Karpas-422 (cell line): ENCODE measurements at regions not wholly inside any gene's neighbourhood (a gene's known extent, or its start where the extent isn't known, plus 50 kb on each side); places are given as distances from the start of the nearest gene placed in this dataset.

Experiments
- DNase-seq: peaks from one replicate; pipeline ENCODE4 v3.0.0-alpha.2; 2015
- H2AFZ ChIP-seq: fragments of 200-600 bp; sonication (generic); 2 replicates; pipeline ENCODE4 v1.6.1; 2014; ENCODE audit warnings: antibody characterized with exemption, low read length, mixed read lengths
- H3K27ac ChIP-seq: fragments of 200-600 bp; sonication (generic); 2 replicates; pipeline ENCODE4 v1.5.1; 2014; ENCODE audit warnings: mild to moderate bottlenecking, low read length, moderate library complexity
- H3K27me3 ChIP-seq: fragments of 200-600 bp; sonication (generic); 2 replicates; pipeline ENCODE4 v1.6.1; 2014; ENCODE audit warnings: low read length, mixed read lengths
- H3K36me3 ChIP-seq: fragments of 200-600 bp; sonication (generic); 2 replicates; pipeline ENCODE4 v1.6.1; 2014; ENCODE audit warnings: low read length, mixed read lengths; ENCODE audit not compliant: insufficient read depth
- H3K4me1 ChIP-seq: fragments of 200-600 bp; sonication (generic); 2 replicates; pipeline ENCODE4 v1.6.1; 2014; ENCODE audit warnings: mild to moderate bottlenecking, low read length, mixed read lengths
- H3K4me2 ChIP-seq: fragments of 200-600 bp; sonication (generic); 2 replicates; pipeline ENCODE4 v1.6.1; 2014; ENCODE audit warnings: low read length, low read depth, mild to moderate bottlenecking; ENCODE audit not compliant: poor library complexity, severe bottlenecking
- H3K4me3 ChIP-seq: fragments of 200-600 bp; sonication (generic); 2 replicates; pipeline ENCODE4 v1.5.1; 2014; ENCODE audit warnings: mild to moderate bottlenecking, antibody characterized with exemption, low read length, mixed read lengths
- H3K79me2 ChIP-seq: fragments of 200-600 bp; sonication (generic); 2 replicates; pipeline ENCODE4 v1.6.1; 2014; ENCODE audit warnings: mild to moderate bottlenecking, low read length, mixed read lengths
- H3K9ac ChIP-seq: fragments of 200-600 bp; sonication (generic); 2 replicates; pipeline ENCODE4 v1.6.0; 2014; ENCODE audit warnings: low read length
- H3K9me2 ChIP-seq: fragments of 200-600 bp; sonication (generic), shearing (Covaris generic); replicated peaks from 2 replicates; pipeline ENCODE4 v1.6.0; 2014; ENCODE audit warnings: mild to moderate bottlenecking, low read length, moderate library complexity; ENCODE audit not compliant: insufficient read depth
- H3K9me3 ChIP-seq: fragments of 300-700, 200-600 bp; sonication (generic); 2 replicates; pipeline ENCODE4 v1.6.1; 2014; ENCODE audit warnings: low read length, mixed read lengths
- H4K20me1 ChIP-seq: fragments of 200-600 bp; sonication (generic); 2 replicates; pipeline ENCODE4 v1.6.1; 2014; ENCODE audit warnings: mild to moderate bottlenecking, antibody characterized with exemption, low read length, low read depth; ENCODE audit not compliant: insufficient read depth

DNA sequence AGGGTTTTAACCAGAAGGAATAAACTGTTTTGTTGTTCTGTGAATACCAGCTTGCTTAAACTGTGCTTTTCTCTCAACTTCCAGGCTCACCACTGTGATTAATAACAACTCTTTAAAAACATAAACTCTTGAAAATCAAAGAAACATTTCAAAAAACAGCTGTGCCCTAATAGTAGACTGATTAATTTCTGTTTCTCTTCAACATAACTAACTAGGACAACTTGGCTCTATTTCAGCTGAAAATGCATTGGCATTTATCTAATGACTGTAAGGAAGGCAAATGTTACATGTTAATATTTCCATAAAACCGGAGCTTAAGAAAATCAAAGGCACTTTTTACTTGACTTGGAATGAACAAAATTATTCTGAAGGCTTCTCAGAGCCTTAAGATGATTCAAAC is 656.1 kb upstream of the NEGR1 start:
- Histone ChIP-seq H3K9me2 (no peaks in the 10 kb centered on the region), H3K9me3 (peaks cover 11% of the 10 kb centered on the region; the same call in 1 of the 2 replicates), H3K36me3 (no peaks in the 10 kb centered on the region), H2AFZ (no peak overlapping the region), H3K4me1 (no peaks in the 10 kb centered on the region), H3K27me3 (no peaks in the 10 kb centered on the region), H3K4me2 (no peak overlapping the region), H3K9ac (no peak overlapping the region), H3K79me2 (no peaks in the 10 kb centered on the region), H3K4me3 (no peak overlapping the region), H3K27ac (no peak overlapping the region), H4K20me1 (no peaks in the 10 kb centered on the region)
- DNase-seq, result no peak

DNA sequence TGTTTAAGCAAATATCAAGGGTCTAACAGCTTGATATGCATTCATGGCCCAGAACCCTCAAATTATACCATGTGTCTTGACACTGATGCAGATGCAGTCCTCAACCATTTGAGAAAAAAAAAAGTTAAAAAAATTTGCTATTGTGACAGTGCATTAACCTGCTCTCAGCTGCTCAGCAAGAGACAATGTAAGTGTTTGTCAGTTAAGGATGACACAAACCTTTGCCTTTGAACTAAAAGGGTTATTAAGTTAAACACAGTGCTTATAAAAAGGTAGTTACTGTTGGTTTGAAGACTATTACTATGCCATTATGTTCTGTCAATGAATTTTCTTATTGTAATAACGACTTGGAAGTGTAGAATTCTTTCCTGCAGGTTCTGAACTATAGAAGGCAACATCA is 655.6 kb upstream of the NEGR1 start:
- H4K20me1 ChIP-seq, result no peaks in the 10 kb centered on the region
- H3K27me3 ChIP-seq, result no peaks in the 10 kb centered on the region
- H3K4me1 ChIP-seq, result no peaks in the 10 kb centered on the region
- H3K9me2 ChIP-seq, result no peaks in the 10 kb centered on the region
- H3K36me3 ChIP-seq, result no peaks in the 10 kb centered on the region
- no peak for DNase-seq
- H3K9me3 ChIP-seq, result peaks cover 11% of the 10 kb centered on the region; the same call in 1 of the 2 replicates
- H3K79me2 ChIP-seq, result no peaks in the 10 kb centered on the region
- H3K9ac ChIP-seq, result no peak overlapping the region
- no peak overlapping the region for H3K4me2 ChIP-seq
- no peak overlapping the region for H3K27ac ChIP-seq
- no peak overlapping the region for H3K4me3 ChIP-seq
- no peak overlapping the region for H2AFZ ChIP-seq

DNA sequence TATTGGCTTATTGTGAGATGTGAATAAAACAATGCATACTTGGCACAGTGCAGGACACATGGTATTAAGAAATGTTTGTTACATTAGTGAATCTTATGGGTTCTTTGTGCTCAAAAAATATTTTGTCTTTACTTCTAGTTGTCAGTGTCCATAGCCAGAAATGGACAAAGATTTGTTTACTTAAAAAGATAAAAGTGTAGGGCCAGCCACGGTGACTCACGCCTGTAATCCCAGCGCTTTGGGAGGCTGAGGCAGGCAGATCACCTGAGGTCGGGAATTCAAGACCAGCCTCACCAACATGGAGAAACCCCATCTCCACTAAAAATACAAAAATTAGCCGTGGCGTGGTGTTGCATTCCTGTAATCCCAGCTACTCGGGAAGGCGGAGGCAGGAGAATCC is 654.6 kb upstream of the NEGR1 start:
- no peak overlapping the region for H2AFZ ChIP-seq
- no peak overlapping the region for H3K4me2 ChIP-seq
- H3K27me3 ChIP-seq, result no peaks in the 10 kb centered on the region
- no peak overlapping the region for H3K4me3 ChIP-seq
- H3K9me2 ChIP-seq, result no peaks in the 10 kb centered on the region
- no peaks in the 10 kb centered on the region for H3K79me2 ChIP-seq
- H3K27ac ChIP-seq, result no peak overlapping the region
- H3K36me3 ChIP-seq, result no peaks in the 10 kb centered on the region
- peaks cover 7% of the 10 kb centered on the region; the same call in 1 of the 2 replicates for H3K9me3 ChIP-seq
- no peaks in the 10 kb centered on the region for H3K4me1 ChIP-seq
- no peak overlapping the region for H3K9ac ChIP-seq
- no peaks in the 10 kb centered on the region for H4K20me1 ChIP-seq
- DNase-seq, result no peak

DNA sequence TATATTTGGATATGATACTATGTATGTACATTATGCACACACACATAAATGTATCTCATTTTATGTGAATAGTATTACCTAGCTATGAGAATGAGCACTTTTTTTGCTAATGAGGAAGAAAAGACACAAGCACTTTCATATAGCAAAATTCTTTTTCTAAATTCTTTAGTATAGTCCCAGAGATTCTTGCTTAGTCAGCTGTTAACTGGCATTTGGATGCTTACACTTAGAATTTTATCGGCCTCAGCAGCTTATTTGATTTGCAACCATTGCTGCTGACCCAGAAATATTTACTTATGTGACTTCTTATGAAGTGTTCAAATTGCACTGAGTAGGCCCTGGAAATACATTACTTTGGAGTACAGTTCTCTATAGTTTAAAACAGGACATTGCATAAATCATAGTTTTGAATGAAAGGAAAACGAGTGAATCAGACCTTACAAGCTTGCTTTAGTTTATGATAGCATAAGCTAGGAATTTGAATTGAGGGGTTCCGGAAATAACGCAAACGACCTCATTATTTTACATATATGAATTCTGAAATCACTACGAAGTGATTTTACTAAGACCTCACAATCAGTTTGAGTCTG is 653.9 kb upstream of the NEGR1 start:
- Histone ChIP-seq H3K27me3 (no peaks in the 10 kb centered on the region), H3K9me3 (peaks cover 10% of the 10 kb centered on the region), H3K9me2 (no peaks in the 10 kb centered on the region), H3K9ac (no peak overlapping the region), H3K4me3 (no peak overlapping the region), H3K36me3 (no peaks in the 10 kb centered on the region), H3K79me2 (no peaks in the 10 kb centered on the region), H2AFZ (no peak overlapping the region), H3K4me2 (no peak overlapping the region), H4K20me1 (no peaks in the 10 kb centered on the region), H3K4me1 (no peaks in the 10 kb centered on the region), H3K27ac (no peak overlapping the region)
- no peak for DNase-seq

DNA sequence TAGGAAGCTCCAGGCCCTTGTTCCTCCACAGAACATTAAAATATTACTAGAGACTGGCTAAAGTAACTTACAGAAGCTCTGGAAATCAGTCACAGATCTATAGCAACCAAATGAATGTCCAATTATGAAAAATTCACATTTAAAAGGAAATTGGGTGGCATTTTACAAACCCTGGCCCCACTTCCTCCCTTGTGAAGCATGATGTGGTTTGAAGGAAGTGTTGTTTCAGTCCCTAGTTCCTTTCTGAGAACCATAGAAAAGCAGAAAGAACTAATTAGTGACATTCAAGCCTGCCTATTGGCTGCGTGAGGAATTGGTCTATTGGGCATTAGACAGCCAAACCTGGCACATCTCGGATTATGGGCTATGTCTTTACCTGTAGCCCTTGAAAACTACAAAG is 649.7 kb upstream of the NEGR1 start:
- Histone ChIP-seq H3K4me1 (no peaks in the 10 kb centered on the region), H3K36me3 (no peaks in the 10 kb centered on the region), H3K9me2 (no peaks in the 10 kb centered on the region), H3K9ac (no peak overlapping the region), H3K79me2 (no peaks in the 10 kb centered on the region), H3K27me3 (no peaks in the 10 kb centered on the region), H3K4me2 (no peak overlapping the region), H3K4me3 (no peak overlapping the region), H3K9me3 (peaks cover 16% of the 10 kb centered on the region), H2AFZ (no peak overlapping the region), H3K27ac (no peak overlapping the region), H4K20me1 (no peaks in the 10 kb centered on the region)
- DNase-seq, result no peak

DNA sequence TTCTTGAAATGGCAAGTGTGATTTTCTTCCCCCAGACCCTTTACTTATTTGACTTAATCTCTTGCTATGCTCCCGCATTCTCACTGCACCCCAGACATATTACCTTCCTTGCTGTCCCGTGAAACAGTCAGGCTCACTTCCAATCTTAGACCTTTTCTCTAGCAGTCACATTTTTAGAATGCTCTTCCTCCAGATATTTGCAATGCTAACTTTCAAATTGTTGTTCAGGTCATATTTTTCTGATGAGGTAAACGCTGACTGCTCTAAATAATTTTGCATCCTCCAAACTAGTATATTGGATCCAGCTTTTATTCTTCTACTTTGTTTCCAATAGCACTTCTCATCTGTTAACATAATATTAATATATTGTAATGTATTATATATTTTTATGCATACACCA is 648.2 kb upstream of the NEGR1 start:
- Histone ChIP-seq H3K36me3 (no peaks in the 10 kb centered on the region), H3K9me2 (no peaks in the 10 kb centered on the region), H2AFZ (no peak overlapping the region), H3K79me2 (no peaks in the 10 kb centered on the region), H3K27me3 (no peaks in the 10 kb centered on the region), H3K4me1 (no peaks in the 10 kb centered on the region), H3K9ac (no peak overlapping the region), H3K4me3 (no peak overlapping the region), H3K9me3 (peaks cover 16% of the 10 kb centered on the region), H3K27ac (no peak overlapping the region), H4K20me1 (no peaks in the 10 kb centered on the region), H3K4me2 (no peak overlapping the region)
- no peak for DNase-seq

DNA sequence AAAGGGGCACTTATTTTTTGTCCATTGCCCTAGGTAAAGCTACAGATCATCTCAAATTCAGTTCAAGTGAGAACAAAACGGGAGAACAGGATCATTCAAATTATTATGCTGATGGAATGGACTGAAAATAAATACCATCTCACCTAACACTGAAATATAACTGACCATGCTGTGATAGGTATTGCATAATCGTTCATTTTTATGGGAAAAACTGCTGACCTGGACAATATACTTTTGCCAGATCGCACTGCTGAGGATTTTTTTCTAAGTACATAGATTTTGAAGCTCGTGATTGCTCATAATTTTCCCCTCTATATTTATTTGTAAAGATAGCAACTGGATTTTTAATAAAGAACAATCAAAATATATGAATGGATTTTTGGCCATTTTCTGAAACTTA is 636.6 kb upstream of the NEGR1 start:
- Histone ChIP-seq H3K79me2 (no peaks in the 10 kb centered on the region), H3K27ac (no peak overlapping the region), H3K4me3 (no peak overlapping the region), H2AFZ (no peak overlapping the region), H3K4me1 (no peaks in the 10 kb centered on the region), H3K4me2 (no peak overlapping the region), H3K9me2 (no peaks in the 10 kb centered on the region), H3K9me3 (peaks cover 13% of the 10 kb centered on the region; the same call in 1 of the 2 replicates), H3K9ac (no peak overlapping the region), H3K36me3 (no peaks in the 10 kb centered on the region), H3K27me3 (no peaks in the 10 kb centered on the region), H4K20me1 (no peaks in the 10 kb centered on the region)
- DNase-seq, result no peak

DNA sequence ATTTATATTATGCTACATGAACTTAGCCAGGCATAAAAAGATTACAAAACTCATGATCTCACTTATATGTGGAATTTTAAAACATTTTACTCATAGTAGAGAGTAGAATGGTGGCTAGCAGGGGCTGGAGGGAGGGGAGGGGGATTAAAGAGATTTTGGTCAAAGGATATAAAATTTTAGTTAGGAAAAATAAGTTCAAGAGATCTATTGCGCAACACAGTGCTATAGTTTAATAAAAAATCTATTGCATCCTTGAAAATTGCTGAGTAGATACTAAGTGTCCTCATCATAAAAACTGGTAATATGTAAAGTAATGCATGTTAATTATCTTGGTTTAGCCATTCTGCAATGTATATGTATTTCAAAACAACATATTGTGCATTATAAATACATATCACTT is 635.6 kb upstream of the NEGR1 start:
- Histone ChIP-seq H3K27ac (no peak overlapping the region), H3K79me2 (no peaks in the 10 kb centered on the region), H3K36me3 (no peaks in the 10 kb centered on the region), H3K9me2 (no peaks in the 10 kb centered on the region), H2AFZ (no peak overlapping the region), H3K4me1 (no peaks in the 10 kb centered on the region), H4K20me1 (no peaks in the 10 kb centered on the region), H3K9ac (no peak overlapping the region), H3K4me2 (no peak overlapping the region), H3K4me3 (no peak overlapping the region), H3K9me3 (peaks cover 13% of the 10 kb centered on the region; the same call in 1 of the 2 replicates), H3K27me3 (no peaks in the 10 kb centered on the region)
- DNase-seq, result no peak

DNA sequence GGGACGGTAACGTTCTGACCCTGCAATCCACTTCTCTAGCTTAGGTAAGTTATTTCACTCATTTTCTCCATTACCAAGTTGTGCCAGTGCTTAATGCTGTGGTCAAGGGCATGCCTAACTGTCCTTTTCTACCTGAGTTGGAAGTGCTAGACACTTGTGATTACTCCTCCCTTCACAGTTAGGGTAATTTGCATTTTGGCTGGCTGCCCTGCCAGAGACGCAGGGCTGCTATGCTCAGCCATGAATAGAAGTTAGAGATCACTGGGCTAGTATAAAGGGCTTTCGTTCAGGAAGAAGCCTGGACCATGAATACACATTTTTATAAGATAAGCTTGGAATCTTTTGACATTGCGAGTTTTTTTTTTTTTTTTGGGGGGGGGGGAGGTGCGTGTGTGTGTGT is 633.2 kb upstream of the NEGR1 start:
- H3K9ac ChIP-seq, result no peak overlapping the region
- no peaks in the 10 kb centered on the region for H3K36me3 ChIP-seq
- H3K4me1 ChIP-seq, result no peaks in the 10 kb centered on the region
- no peaks in the 10 kb centered on the region for H3K79me2 ChIP-seq
- no peak overlapping the region for H3K4me2 ChIP-seq
- no peaks in the 10 kb centered on the region for H3K9me2 ChIP-seq
- H3K9me3 ChIP-seq, result peaks cover 17% of the 10 kb centered on the region; the same call in 1 of the 2 replicates
- H3K27ac ChIP-seq, result no peak overlapping the region
- no peak overlapping the region for H3K4me3 ChIP-seq
- no peak overlapping the region for H2AFZ ChIP-seq
- no peak for DNase-seq
- no peaks in the 10 kb centered on the region for H3K27me3 ChIP-seq
- H4K20me1 ChIP-seq, result no peaks in the 10 kb centered on the region
